CD8-positive, alpha-beta memory T cell (primary cell): ENCODE measurements at regions not wholly inside any gene's neighbourhood (a gene's known extent, or its start where the extent isn't known, plus 50 kb on each side); places are given as distances from the start of the nearest gene placed in this dataset.

Source experiments
- CTCF ChIA-PET: fragments of 350-600 bp; sonication (Branson Sonifier 250); formaldehyde crosslinking; loops from one replicate; lab custom pipeline; 2021; ENCODE audit warnings: antibody characterized with exemption; lab: Charles Lee
- POLR2A ChIA-PET: fragments of 350-600 bp; sonication (Branson Sonifier 250); formaldehyde crosslinking; loops from one replicate; lab custom pipeline; 2021; ENCODE audit warnings: antibody characterized with exemption; lab: Charles Lee
- DNase-seq, 5 donors: peaks; one replicate each; pipeline versions ENCODE4 v3.0.0 to v3.0.0-alpha.2; 2020 to 2022; ENCODE audit warnings: mixed read lengths in 1 of 5
- H3K27ac ChIP-seq: one replicate; pipeline ENCODE4 v1.7.0; 2013; ENCODE audit warnings: low read depth, mild to moderate bottlenecking, low read length, moderate library complexity
- H3K27me3 ChIP-seq: 2 replicates; pipeline ENCODE4 v1.7.0; 2013; ENCODE audit warnings: low read length, mild to moderate bottlenecking; ENCODE audit not compliant: insufficient read depth, poor library complexity, severe bottlenecking
- H3K36me3 ChIP-seq: 2 replicates; pipeline ENCODE4 v1.7.0; 2013; ENCODE audit warnings: mild to moderate bottlenecking, low read length, moderate library complexity; ENCODE audit not compliant: insufficient read depth
- H3K4me1 ChIP-seq: 2 replicates; pipeline ENCODE4 v1.7.0; 2013; ENCODE audit warnings: mild to moderate bottlenecking, low read length, moderate library complexity; ENCODE audit not compliant: insufficient read depth
- H3K4me3 ChIP-seq: 2 replicates; pipeline ENCODE4 v1.7.0; 2013; ENCODE audit warnings: mild to moderate bottlenecking, low read length
- H3K9me3 ChIP-seq: 2 replicates; pipeline ENCODE4 v1.7.0; 2013; ENCODE audit warnings: mild to moderate bottlenecking, low read length
- H3K27ac Mint-ChIP-seq, 8 donors: one replicate each; pipeline ENCODE4 v1.8.0; 2020 to 2021; ENCODE audit warnings: mixed read lengths in 8 of 8, mild to moderate bottlenecking in 6 of 8, inconsistent platforms in 3 of 8, moderate library complexity in 3 of 8
- H3K27me3 Mint-ChIP-seq, 2 donors: one replicate each; pipeline ENCODE4 v1.8.0; 2020 to 2021; ENCODE audit warnings: mixed read lengths in 2 of 2, mild to moderate bottlenecking in 1 of 2, moderate library complexity in 1 of 2
- H3K36me3 Mint-ChIP-seq, 3 donors: one replicate each; pipeline ENCODE4 v1.8.0; 2020 to 2021; ENCODE audit warnings: mixed read lengths in 3 of 3, inconsistent platforms in 1 of 3, mild to moderate bottlenecking in 1 of 3
- H3K4me1 Mint-ChIP-seq, 3 donors: one replicate each; pipeline ENCODE4 v1.8.0; 2020 to 2021; ENCODE audit warnings: mixed read lengths in 3 of 3, inconsistent platforms in 1 of 3, mild to moderate bottlenecking in 1 of 3
- H3K4me3 Mint-ChIP-seq, 7 donors: one replicate each; pipeline ENCODE4 v1.8.0; 2020 to 2021; ENCODE audit warnings: mixed read lengths in 7 of 7, mild to moderate bottlenecking in 6 of 7, moderate library complexity in 4 of 7, inconsistent platforms in 2 of 7
- H3K9me3 Mint-ChIP-seq, 5 donors: one replicate each; pipeline ENCODE4 v1.8.0; 2020 to 2022; ENCODE audit warnings: mixed read lengths in 5 of 5, mild to moderate bottlenecking in 3 of 5, moderate library complexity in 2 of 5, inconsistent platforms in 1 of 5

DNA sequence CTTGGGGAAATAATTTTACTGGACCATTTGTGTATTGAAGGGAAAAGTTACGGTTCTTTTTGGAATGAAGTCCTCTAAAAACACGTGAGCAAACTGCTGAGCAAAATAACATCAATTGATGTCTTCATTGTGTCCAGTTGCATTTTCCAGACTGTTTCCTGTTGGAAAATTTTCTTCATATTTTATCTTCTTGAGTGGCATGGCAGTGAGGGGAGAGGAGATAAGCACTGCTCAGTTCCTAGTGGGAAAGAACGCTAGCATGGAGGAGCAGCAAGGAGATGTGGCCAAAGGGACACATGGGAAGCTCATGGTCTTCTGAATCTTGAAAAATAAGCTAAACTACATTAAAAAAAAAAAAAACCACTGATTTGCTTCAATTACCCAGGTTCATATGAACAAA, 776.0 kb downstream of the TFAP2A start:
- H3K27me3 ChIP-seq: no peaks in the 10 kb centered on the region
- CTCF ChIA-PET: no interaction called here
- POLR2A ChIA-PET: no interaction called here

DNA sequence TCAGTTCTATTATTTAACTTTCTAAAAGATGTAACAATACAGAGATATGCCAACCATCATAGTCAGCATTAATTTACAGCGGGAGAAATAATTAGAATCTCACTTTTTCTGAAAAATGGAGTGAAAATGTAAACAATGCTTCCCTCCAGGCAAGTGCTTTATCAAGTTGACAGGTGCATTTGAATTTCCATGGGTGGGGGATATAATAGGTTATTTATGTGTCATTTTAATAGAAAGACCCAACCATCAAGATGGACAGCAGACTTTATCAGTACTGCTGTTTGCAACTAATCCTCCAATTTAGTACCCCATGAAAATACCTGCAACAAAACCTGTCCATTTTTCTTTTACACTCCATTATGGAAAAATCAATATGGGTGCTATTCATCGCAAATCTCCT, 780.1 kb downstream of the TFAP2A start:
- ChIA-PET CTCF (no interaction called here), POLR2A (no interaction called here)

More for the DNA sequence above, 776.0 kb downstream of the TFAP2A start:
- Histone ChIP-seq H3K4me3 (no peak overlapping the region), H3K27ac (no peak overlapping the region), H3K36me3 (no peaks in the 10 kb centered on the region), H3K9me3 (no peaks in the 10 kb centered on the region), H3K4me1 (no peaks in the 10 kb centered on the region)
- Mint-ChIP-seq H3K4me3 (no peak overlapping the region), H3K27ac (no peak overlapping the region), H3K9me3 (peaks cover 0 to 19% (median 4%) of the 10 kb centered on the region in 5 donors), H3K36me3 (no peaks in the 10 kb centered on the region), H3K4me1 (no peaks in the 10 kb centered on the region), H3K27me3 (no peaks in the 10 kb centered on the region)
- no peak for DNase-seq

DNA sequence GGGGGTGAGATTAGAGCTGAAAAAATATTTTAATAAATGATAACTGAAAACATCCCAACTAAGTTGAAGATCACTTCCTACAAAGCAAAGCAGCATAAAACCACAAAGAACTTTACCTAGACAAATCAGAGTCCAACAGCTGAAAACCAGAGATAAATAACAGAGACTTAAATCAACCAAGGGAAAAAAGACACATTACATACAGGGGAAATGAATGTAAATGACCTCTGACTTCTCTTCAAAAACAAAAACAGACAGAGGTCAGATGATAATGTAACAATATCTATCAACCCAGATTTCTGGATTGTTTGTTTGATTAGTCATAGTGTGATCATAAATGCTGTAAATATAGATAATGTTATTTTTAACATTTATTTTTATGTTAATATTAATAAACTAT, 782.8 kb downstream of the TFAP2A start:
- H3K4me3 ChIP-seq: no peak overlapping the region
- no peaks in the 10 kb centered on the region for H3K4me1 ChIP-seq
- no peak overlapping the region for H3K27ac ChIP-seq
- DNase-seq: no peak
- Mint-ChIP-seq H3K4me3 (no peak overlapping the region), H3K36me3 (peaks cover 0 to 13% (median 2%) of the 10 kb centered on the region in 3 donors), H3K9me3 (peaks cover 8 to 24% (median 15%) of the 10 kb centered on the region in 5 donors), H3K27me3 (no peaks in the 10 kb centered on the region), H3K27ac (no peak overlapping the region), H3K4me1 (no peaks in the 10 kb centered on the region)
- ChIA-PET POLR2A (no interaction called here), CTCF (no interaction called here)
- H3K27me3 ChIP-seq: no peaks in the 10 kb centered on the region
- no peaks in the 10 kb centered on the region for H3K9me3 ChIP-seq
- H3K36me3 ChIP-seq: no peaks in the 10 kb centered on the region

More for the DNA sequence above, 780.1 kb downstream of the TFAP2A start:
- H3K27me3 Mint-ChIP-seq: no peaks in the 10 kb centered on the region
- no peak overlapping the region for H3K4me3 Mint-ChIP-seq
- H3K9me3 Mint-ChIP-seq: peaks cover 7 to 35% (median 11%) of the 10 kb centered on the region in 5 donors
- no peak overlapping the region for H3K27ac Mint-ChIP-seq
- no peak overlapping the region for H3K27ac ChIP-seq
- no peaks in the 10 kb centered on the region for H3K36me3 ChIP-seq
- DNase-seq: no peak
- no peaks in the 10 kb centered on the region for H3K27me3 ChIP-seq
- H3K4me3 ChIP-seq: no peak overlapping the region
- H3K36me3 Mint-ChIP-seq: peaks cover 0 to 2% (median 0%) of the 10 kb centered on the region in 3 donors
- H3K4me1 ChIP-seq: no peaks in the 10 kb centered on the region
- no peaks in the 10 kb centered on the region for H3K9me3 ChIP-seq
- H3K4me1 Mint-ChIP-seq: no peaks in the 10 kb centered on the region

GRCh38 chr6:9628819-9629218, 786.1 kb downstream of the TFAP2A start:
- no peaks in the 10 kb centered on the region for H3K9me3 ChIP-seq
- peak overlapping the region in 1 of 8 donors; percentile 81 for H3K27ac Mint-ChIP-seq
- H3K4me3 Mint-ChIP-seq: no peak overlapping the region
- no peaks in the 10 kb centered on the region for H3K4me1 ChIP-seq
- H3K4me1 Mint-ChIP-seq: peaks cover 0 to 7% (median 0%) of the 10 kb centered on the region in 3 donors
- H3K27me3 Mint-ChIP-seq: peaks cover 0 to under 1% of the 10 kb centered on the region in 2 donors
- DNase-seq: no peak
- ChIA-PET POLR2A (no interaction called here), CTCF (no interaction called here)
- no peak overlapping the region for H3K27ac ChIP-seq
- H3K36me3 ChIP-seq: no peaks in the 10 kb centered on the region
- no peaks in the 10 kb centered on the region for H3K27me3 ChIP-seq
- H3K4me3 ChIP-seq: no peak overlapping the region
- peaks cover 8 to 16% (median 14%) of the 10 kb centered on the region in 5 donors for H3K9me3 Mint-ChIP-seq
- H3K36me3 Mint-ChIP-seq: peaks cover 0 to 15% (median 2%) of the 10 kb centered on the region in 3 donors

DNA sequence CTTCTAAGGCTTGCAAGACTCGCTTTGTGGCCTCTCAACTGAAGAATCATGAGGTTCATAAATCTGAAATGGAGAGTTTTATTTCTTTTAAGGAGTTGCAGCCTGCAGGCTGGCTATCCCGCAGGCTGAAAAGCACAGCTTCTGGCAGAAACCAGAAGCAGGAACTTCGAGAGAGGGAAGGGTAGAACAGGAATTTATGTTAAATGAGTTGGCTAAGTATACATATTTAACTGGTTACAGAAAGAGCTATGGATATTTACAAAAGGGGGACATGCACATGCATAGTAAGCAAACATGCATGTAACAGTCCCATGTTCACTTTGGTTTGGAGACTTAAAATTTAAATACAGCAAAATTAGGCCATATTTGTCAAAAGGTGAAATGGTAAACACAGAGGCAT, 787.0 kb downstream of the TFAP2A start:
- H3K27me3 Mint-ChIP-seq: peaks cover 0 to 2% of the 10 kb centered on the region in 2 donors
- POLR2A ChIA-PET: no interaction called here
- H3K9me3 Mint-ChIP-seq: peaks cover 8 to 18% (median 12%) of the 10 kb centered on the region in 5 donors

DNA sequence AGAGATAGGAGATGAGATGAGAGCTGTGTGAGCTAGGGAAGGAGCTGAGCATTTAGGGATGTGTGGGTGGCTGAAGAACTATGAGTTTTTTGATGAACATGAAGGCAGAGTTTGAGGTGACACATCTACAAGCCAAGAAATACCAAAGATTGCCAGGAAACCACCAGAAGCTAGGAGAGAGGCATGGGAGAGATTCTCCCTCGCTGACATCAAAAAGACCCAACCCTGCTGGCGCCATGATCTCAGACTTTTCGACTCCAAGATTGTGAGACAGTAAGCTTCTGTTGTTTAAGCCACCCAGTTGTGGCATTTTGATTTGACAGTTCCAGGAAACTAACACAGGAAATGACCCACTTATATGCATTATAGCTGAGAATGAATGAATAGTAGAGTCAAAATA, 790.9 kb downstream of the TFAP2A start:
- H3K4me3 ChIP-seq: no peak overlapping the region
- Mint-ChIP-seq H3K4me3 (peak overlapping the region in 5 of 7 donors; percentile 1 to 74 (median 41)), H3K27ac (peak overlapping the region in 6 of 8 donors; percentile 35 to 97 (median 86)), H3K36me3 (peaks cover 0 to 13% (median 0%) of the 10 kb centered on the region in 3 donors), H3K9me3 (peaks cover 0 to 12% (median 2%) of the 10 kb centered on the region in 5 donors), H3K27me3 (peaks cover 0 to 2% of the 10 kb centered on the region in 2 donors), H3K4me1 (peaks cover 0 to 7% (median 5%) of the 10 kb centered on the region in 3 donors)
- no peak overlapping the region for H3K27ac ChIP-seq
- H3K36me3 ChIP-seq: no peaks in the 10 kb centered on the region
- ChIA-PET POLR2A (no interaction called here), CTCF (no interaction called here)
- no peaks in the 10 kb centered on the region for H3K9me3 ChIP-seq
- no peaks in the 10 kb centered on the region for H3K27me3 ChIP-seq
- peak in 1 of 5 donors; percentile 11 for DNase-seq
- H3K4me1 ChIP-seq: no peaks in the 10 kb centered on the region

More for the DNA sequence above, 787.0 kb downstream of the TFAP2A start:
- H3K36me3 ChIP-seq: no peaks in the 10 kb centered on the region
- no peak overlapping the region for H3K4me3 ChIP-seq
- Mint-ChIP-seq H3K27ac (no peak overlapping the region), H3K4me1 (peaks cover 0 to 7% (median 3%) of the 10 kb centered on the region in 3 donors), H3K4me3 (no peak overlapping the region), H3K36me3 (peaks cover 0 to 15% (median 2%) of the 10 kb centered on the region in 3 donors)
- H3K27ac ChIP-seq: no peak overlapping the region
- H3K27me3 ChIP-seq: no peaks in the 10 kb centered on the region
- no peaks in the 10 kb centered on the region for H3K4me1 ChIP-seq
- no peak for DNase-seq
- no peaks in the 10 kb centered on the region for H3K9me3 ChIP-seq
- CTCF ChIA-PET: no interaction called here

DNA sequence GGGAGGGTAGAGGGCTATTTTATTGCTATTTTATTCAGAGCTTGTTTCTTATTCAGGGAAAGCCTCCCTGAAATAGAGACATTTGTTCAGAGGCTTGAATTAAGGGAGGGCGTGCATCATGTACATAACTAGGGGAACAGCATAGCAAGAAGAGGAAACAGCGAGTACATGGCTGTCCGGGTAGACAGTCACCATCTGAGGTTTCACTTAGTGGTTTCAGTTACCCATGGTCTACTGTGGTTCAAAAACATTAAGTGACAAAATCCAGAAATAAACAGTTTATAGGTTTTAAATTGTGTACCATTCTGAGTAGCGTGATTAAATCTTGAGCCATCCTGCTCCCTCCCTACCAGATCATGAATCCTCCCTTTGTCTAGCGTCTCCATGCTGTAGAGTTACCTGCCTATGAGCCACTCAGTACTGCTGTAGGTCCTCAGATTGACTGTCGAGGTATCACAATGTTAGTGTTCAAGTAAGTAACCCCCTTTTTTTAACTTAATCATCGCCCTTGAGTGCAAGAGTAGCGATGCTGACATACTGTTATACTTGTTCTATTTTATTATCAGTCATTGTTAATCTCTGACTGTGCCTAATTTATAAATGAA, 791.5 kb downstream of the TFAP2A start:
- H3K27ac Mint-ChIP-seq: peak overlapping the region in 7 of 8 donors; percentile 35 to 97 (median 83)
- no peak for DNase-seq
- ChIA-PET POLR2A (no interaction called here), CTCF (no interaction called here)
- Histone ChIP-seq H3K27me3 (no peaks in the 10 kb centered on the region), H3K4me1 (no peaks in the 10 kb centered on the region), H3K27ac (no peak overlapping the region), H3K36me3 (no peaks in the 10 kb centered on the region), H3K4me3 (no peak overlapping the region), H3K9me3 (no peaks in the 10 kb centered on the region)
- peak overlapping the region in 4 of 7 donors; percentile 39 to 74 (median 53) for H3K4me3 Mint-ChIP-seq
- peaks cover 0 to 12% (median 2%) of the 10 kb centered on the region in 5 donors for H3K9me3 Mint-ChIP-seq
- peaks cover 0 to 7% (median 5%) of the 10 kb centered on the region in 3 donors for H3K4me1 Mint-ChIP-seq
- H3K36me3 Mint-ChIP-seq: peaks cover 0 to 7% (median 0%) of the 10 kb centered on the region in 3 donors
- peaks cover 0 to 2% of the 10 kb centered on the region in 2 donors for H3K27me3 Mint-ChIP-seq

DNA sequence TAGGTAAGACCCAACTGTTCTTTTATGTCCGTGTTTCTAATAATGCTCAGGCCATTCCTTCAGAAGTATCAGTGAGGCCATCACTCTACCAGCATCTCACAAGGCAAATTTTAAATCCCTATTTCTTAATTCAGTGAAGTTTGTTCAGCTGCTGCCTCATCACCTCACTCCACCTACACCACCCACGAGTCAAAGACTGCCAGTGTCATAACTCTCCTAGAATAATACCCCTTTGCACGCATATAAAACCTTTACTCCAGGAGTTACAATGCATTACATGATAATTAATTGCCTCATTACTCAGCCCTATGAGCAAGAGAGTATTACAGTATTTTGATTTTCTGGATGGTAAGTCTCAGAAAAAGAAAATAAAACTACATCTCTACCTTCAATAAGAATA, 793.6 kb downstream of the TFAP2A start:
- no peaks in the 10 kb centered on the region for H3K36me3 Mint-ChIP-seq
- no peaks in the 10 kb centered on the region for H3K36me3 ChIP-seq
- no peaks in the 10 kb centered on the region for H3K27me3 ChIP-seq
- H3K27ac ChIP-seq: no peak overlapping the region
- H3K4me3 Mint-ChIP-seq: no peak overlapping the region
- no peaks in the 10 kb centered on the region for H3K4me1 ChIP-seq
- peaks cover 0 to 12% (median 1%) of the 10 kb centered on the region in 5 donors for H3K9me3 Mint-ChIP-seq
- no peak overlapping the region for H3K4me3 ChIP-seq
- H3K9me3 ChIP-seq: no peaks in the 10 kb centered on the region
- CTCF ChIA-PET: no interaction called here
- peaks cover 0 to 2% of the 10 kb centered on the region in 2 donors for H3K27me3 Mint-ChIP-seq
- no peak for DNase-seq
- peaks cover 0 to 7% (median 5%) of the 10 kb centered on the region in 3 donors for H3K4me1 Mint-ChIP-seq
- peak overlapping the region in 1 of 8 donors; percentile 33 for H3K27ac Mint-ChIP-seq
- POLR2A ChIA-PET: no interaction called here
